ENCODE measurements at regions not wholly inside any gene's neighbourhood (a gene's known extent, or its start where the extent isn't known, plus 50 kb on each side); places are given as distances from the start of the nearest gene placed in this dataset.

- no peak for DNase-seq
Measured at GRCh38 chr9:89697553-89697952, 92.7 kb downstream of the GADD45G start.

GRCh38 chr9:89698411-89699005 is 93.7 kb downstream of the GADD45G start:
- no peak for DNase-seq

GRCh38 chr9:89699646-89700045 is 94.8 kb downstream of the GADD45G start:
- DNase-seq, result no peak

DNA sequence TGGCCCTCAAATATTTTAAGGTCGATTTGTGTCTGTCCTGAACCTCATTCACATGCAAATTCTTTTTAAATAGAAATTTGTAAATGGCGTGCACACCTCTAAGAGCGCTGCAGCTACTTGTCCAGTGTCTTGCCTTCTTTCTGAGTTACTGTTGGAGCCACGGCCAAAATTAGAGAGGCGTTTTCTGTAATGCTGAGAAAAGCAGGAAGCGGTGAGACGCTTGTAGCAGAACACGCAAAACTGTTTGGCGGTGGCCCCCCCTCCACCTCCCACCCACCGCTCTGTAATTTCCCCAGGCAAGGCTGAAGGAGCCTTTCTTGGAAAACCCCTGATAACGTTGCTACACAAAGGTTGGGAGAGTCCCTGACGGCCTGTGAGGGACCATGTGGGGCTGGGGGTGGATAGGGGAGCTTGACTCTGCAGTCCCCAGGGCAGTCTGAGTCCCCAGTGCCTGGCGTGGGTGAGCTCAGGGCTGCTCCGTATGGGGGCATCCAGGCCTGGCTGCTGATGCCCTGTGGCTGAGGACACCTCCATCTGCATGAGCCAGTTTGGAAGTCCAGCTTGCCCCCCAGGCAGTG is 96.5 kb downstream of the GADD45G start:
- DNase-seq, result peak; percentile 58 to 79

GRCh38 chr9:89702401-89702800 is 97.6 kb downstream of the GADD45G start:
- no peak for DNase-seq

- DNase-seq, result no peak
Measured at GRCh38 chr9:89705651-89706050, 100.8 kb downstream of the GADD45G start.

DNA sequence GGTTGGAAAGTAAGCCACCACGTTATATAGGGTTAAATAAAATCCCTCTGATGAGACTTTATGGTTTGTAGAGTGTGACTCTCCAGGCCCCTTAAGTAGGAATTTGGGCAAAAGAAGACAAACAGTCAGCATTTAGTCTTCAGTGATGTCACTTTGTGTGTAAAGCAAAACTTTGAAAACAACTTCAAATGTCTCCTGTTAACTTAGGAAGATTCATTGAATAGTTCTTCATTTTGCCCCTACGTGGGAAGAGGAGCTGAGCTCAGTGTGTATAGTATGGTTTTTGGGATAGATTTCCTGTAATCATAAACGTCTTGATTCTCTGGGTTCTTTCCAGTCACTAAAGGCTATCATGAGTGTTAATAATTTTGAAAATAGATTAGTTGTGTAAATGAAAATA is 101.3 kb downstream of the GADD45G start:
- DNase-seq, result no peak

DNA sequence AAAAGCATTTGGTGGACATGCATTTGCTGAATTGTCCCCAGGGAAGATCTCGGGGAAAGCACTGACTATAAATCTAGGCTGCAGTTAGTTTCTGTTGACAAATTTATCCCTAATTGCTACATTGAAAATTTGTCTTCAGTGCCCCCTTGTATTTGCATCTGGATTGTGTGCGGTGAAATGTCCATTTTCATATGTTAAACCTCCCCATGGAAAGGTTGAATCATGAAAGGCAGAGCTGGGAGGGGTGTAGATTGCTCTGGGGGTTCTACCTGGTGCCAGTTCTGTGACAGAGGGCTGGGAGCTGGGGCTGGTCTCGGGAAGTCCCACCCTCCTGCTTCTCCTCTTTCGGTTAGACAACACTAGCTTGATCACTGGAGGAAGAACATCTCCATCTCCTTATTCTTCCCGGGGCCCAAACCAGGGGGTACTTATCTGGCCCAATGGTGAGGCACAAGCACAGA is 101.9 kb downstream of the GADD45G start:
- no peak for DNase-seq

- DNase-seq, result no peak
Measured at GRCh38 chr9:89710697-89711096, 105.9 kb downstream of the GADD45G start.

GRCh38 chr9:89711866-89712265 is 107.1 kb downstream of the GADD45G start:
- no peak for DNase-seq

DNA sequence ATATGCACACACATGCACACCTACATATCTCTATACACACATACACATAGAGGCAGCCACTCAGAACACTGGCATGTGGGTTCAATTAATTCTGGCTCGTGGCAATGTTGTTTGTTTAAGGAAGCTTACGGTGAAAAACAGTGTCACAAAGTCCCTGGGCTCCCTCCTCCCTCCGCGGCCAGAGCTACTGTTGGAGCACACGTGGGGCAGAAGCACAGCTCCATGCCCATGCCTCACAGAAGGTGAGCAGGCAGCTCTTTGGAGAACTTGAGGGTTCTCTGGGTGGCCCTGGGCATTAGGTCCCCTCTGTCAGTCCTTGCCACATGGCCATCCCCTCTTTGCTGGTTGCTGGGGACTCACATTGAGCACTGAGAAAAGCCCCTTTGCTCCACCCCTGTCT is 107.5 kb downstream of the GADD45G start:
- DNase-seq, result no peak

DNA sequence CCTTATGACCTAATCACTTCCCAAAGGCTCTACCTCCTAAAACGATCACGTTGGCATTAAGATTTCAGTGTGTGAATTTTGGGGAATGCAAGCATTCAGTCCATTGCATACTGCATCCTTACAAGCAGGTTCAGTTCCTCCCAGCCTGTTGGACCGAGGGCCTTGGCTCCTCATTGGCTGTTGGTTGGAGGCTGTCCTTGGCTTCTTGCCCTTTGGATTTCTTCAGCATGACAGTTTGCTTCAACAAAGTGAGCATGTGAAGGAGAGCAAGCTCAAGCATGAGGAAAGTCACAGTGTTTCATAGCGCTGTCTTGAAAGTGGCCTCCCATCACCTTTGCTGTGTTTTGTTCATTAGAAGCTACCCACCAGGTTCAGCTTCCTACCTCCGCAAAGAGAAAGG is 109.5 kb downstream of the GADD45G start:
- DNase-seq, result no peak

GRCh38 chr9:89715318-89715858 is 110.6 kb downstream of the GADD45G start:
- DNase-seq, result no peak

GRCh38 chr9:89715881-89716280 is 111.1 kb downstream of the GADD45G start:
- no peak for DNase-seq

DNA sequence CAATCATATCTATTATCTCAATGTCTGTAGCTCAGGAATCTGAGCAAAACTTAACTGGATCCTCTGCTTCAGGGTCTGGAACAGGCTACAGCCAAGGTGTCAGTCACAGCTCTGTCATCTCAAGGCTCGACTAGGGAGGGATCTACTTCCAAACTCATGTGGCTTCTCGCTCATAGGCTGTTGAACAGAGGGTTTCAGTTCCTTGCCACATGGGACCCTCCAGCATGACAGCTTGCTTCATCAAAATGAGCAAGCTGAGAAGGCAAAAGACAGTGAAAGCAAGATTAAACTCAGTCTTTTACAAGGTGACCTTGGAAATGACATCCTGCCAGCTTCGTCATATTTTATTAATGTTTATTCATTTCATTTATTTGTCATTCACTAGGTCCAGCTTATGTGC is 111.7 kb downstream of the GADD45G start:
- no peak for DNase-seq

DNA sequence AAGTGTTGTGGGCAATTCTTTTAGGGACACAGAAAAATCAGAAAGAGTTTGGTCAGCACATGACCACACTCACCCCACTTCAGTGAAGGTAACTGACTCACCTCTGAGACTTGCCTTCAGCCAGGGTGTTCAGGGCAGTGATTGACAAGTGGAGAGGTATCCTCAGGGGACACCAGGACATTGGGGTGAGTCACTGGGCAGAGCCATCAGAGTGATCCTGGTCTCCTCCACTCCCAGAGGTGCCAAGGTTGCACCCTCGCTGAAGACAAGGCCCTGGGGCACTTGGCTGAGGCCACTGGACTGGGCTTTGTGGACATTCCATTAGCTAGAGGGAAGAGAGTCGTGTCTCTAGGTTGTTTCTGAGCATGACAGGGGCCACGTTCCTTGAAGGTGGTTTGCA is 113.4 kb downstream of the GADD45G start:
- DNase-seq, result no peak

- no peak for DNase-seq
Measured at GRCh38 chr9:89718651-89719050, 113.8 kb downstream of the GADD45G start.

- DNase-seq, result no peak
Measured at GRCh38 chr9:89719202-89719601, 114.4 kb downstream of the GADD45G start.

DNA sequence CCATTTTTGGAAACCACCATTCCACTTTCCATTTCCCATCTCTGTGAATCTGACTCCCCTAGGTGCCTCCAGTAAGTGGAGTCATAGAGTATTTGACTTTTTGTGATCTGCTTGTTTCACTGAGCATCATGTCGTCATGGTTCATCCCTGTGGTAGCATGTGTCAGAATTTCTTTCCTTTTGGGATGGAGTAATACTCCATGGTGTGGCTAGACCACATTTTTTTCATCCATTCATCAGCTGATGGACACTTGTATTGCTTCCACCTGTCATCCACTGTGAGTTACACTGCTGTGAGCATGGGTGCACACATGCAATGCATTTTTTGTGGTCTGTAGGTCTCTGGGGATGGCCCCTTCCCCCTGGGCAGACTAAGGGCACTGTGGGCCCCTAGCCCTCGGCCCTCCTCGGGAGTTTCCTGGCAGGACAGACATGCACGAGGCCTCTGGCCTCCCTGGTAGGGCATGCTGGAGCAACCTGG is 115.9 kb downstream of the GADD45G start:
- no peak for DNase-seq

DNA sequence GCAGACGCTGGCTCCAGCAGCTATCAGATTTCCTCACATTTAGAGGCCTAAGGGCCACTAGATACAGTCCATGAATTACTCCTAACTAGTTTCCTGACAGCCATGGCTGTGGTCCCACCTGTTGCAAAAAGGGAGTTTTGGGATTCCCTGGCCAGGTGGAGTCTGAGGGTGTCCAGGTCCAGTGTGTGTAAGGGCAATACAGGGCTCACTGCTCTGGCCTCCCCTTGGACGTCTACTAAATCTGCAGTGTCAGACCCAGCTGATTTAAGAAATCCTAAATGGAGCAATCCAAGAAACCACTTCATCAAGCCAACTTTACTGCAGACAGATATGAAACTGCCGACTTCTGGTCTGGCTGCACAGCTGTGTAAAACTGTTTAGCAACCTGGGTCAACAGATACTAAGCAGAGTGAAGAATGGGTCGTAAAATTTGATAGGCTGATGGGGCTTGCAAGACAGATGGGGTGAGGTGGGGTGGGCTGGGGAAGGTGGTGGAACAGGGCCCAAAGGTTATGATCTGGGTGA is 116.4 kb downstream of the GADD45G start:
- DNase-seq, result no peak

GRCh38 chr9:89721971-89722530 is 117.2 kb downstream of the GADD45G start:
- no peak for DNase-seq

GRCh38 chr9:89722712-89723111 is 117.9 kb downstream of the GADD45G start:
- DNase-seq, result no peak

- no peak for DNase-seq
Measured at GRCh38 chr9:89723469-89724100, 118.8 kb downstream of the GADD45G start.

- DNase-seq, result no peak
Measured at GRCh38 chr9:89724659-89725058, 119.8 kb downstream of the GADD45G start.
